Mesenchymal stem cell (in vitro differentiated cells and primary cell): ENCODE measurements at regions not wholly inside any gene's neighbourhood (a gene's known extent, or its start where the extent isn't known, plus 50 kb on each side); places are given as distances from the start of the nearest gene placed in this dataset.
"Not testable (repeated sequence)": the region's sequence is repeated elsewhere in the genome, so short reads cannot be mapped to it uniquely, and the experiment has no call there.

Experiments used
- DNase-seq: peaks from one replicate; pipeline ENCODE4 v3.0.0-alpha.2; 2013
- H2AFZ ChIP-seq: one replicate; pipeline ENCODE4 v1.6.1; 2013; ENCODE audit warnings: low read depth, mild to moderate bottlenecking, control low read depth, inconsistent platforms, low read length, moderate library complexity
- H2AK5ac ChIP-seq: 2 replicates; pipeline ENCODE4 v1.6.1; 2013; ENCODE audit warnings: low read length, moderate library complexity, mild to moderate bottlenecking, inconsistent platforms; ENCODE audit not compliant: severe bottlenecking
- H2BK120ac ChIP-seq: one replicate; pipeline ENCODE4 v1.6.1; 2013; ENCODE audit warnings: low read depth, mild to moderate bottlenecking, inconsistent platforms, low read length, moderate library complexity
- H2BK12ac ChIP-seq, 2 experiments: one replicate each; pipeline ENCODE4 v1.6.1; 2013; ENCODE audit warnings: inconsistent platforms in 2 of 2, low read length in 2 of 2, mild to moderate bottlenecking in 2 of 2, moderate library complexity in 2 of 2, control low read depth in 1 of 2
- H2BK15ac ChIP-seq: one replicate; pipeline ENCODE4 v1.6.1; 2013; ENCODE audit warnings: mild to moderate bottlenecking, low read depth, inconsistent platforms; ENCODE audit not compliant: poor library complexity, severe bottlenecking
- H2BK5ac ChIP-seq: 2 replicates; pipeline ENCODE4 v1.6.1; 2013; ENCODE audit warnings: low read depth, mild to moderate bottlenecking, low read length, control low read depth, inconsistent platforms; ENCODE audit not compliant: poor library complexity, severe bottlenecking
- H3K14ac ChIP-seq, 2 experiments: one replicate each; pipeline ENCODE4 v1.6.1; 2013; ENCODE audit warnings: inconsistent platforms in 2 of 2, low read length in 2 of 2, control low read depth in 1 of 2, mild to moderate bottlenecking in 1 of 2, moderate library complexity in 1 of 2
- H3K18ac ChIP-seq, 2 experiments: one replicate each; pipeline ENCODE4 v1.6.1; 2013; ENCODE audit warnings: inconsistent platforms in 2 of 2, low read length in 2 of 2, control low read depth in 1 of 2, low read depth in 1 of 2, mild to moderate bottlenecking in 1 of 2
- H3K23ac ChIP-seq, 2 experiments: one replicate each; pipeline ENCODE4 v1.6.1; 2013; ENCODE audit warnings: inconsistent platforms in 2 of 2, low read length in 2 of 2, mild to moderate bottlenecking in 2 of 2, moderate library complexity in 2 of 2, control low read depth in 1 of 2
- H3K27ac ChIP-seq: 2 replicates; pipeline ENCODE4 v1.5.1; 2013; ENCODE audit warnings: mild to moderate bottlenecking, moderate library complexity, low read length, control low read depth, inconsistent platforms; ENCODE audit not compliant: poor library complexity, severe bottlenecking
- H3K27me3 ChIP-seq, 2 experiments: 2 replicates each; pipeline versions ENCODE4 v1.6.1 to v1.7.0; 2013; ENCODE audit warnings: low read length in 2 of 2, mild to moderate bottlenecking in 2 of 2, moderate library complexity in 2 of 2, control low read depth in 1 of 2, inconsistent platforms in 1 of 2; ENCODE audit not compliant: control insufficient read depth in 1 of 2, insufficient read depth in 1 of 2
- H3K36me3 ChIP-seq, 2 experiments: 2 replicates each; pipeline versions ENCODE4 v1.6.1 to v1.7.0; 2013; ENCODE audit warnings: low read length in 2 of 2, control low read depth in 1 of 2, inconsistent platforms in 1 of 2, low read depth in 1 of 2, mild to moderate bottlenecking in 1 of 2; ENCODE audit not compliant: insufficient read depth in 2 of 2, control insufficient read depth in 1 of 2
- H3K4ac ChIP-seq, 2 experiments: one replicate each; pipeline ENCODE4 v1.6.1; 2013; ENCODE audit warnings: inconsistent platforms in 2 of 2, low read length in 2 of 2, mild to moderate bottlenecking in 2 of 2, moderate library complexity in 2 of 2, control low read depth in 1 of 2, low read depth in 1 of 2
- H3K4me1 ChIP-seq: 2 replicates; pipeline ENCODE4 v1.6.1; 2013; ENCODE audit warnings: low read depth, low read length, control low read depth; ENCODE audit not compliant: control insufficient read depth, insufficient read depth
- H3K4me2 ChIP-seq: 2 replicates; pipeline ENCODE4 v1.6.1; 2013; ENCODE audit warnings: low read length, mild to moderate bottlenecking, inconsistent platforms; ENCODE audit not compliant: poor library complexity, severe bottlenecking
- H3K4me3 ChIP-seq, 2 experiments: 2 replicates each; pipeline versions ENCODE4 v1.5.1 to v1.7.0; 2013; ENCODE audit warnings: low read length in 2 of 2, mild to moderate bottlenecking in 2 of 2, control low read depth in 1 of 2, low read depth in 1 of 2; ENCODE audit not compliant: insufficient read depth in 1 of 2
- H3K79me1 ChIP-seq: replicated peaks from 2 replicates; pipeline ENCODE4 v1.6.1; 2013; ENCODE audit warnings: mild to moderate bottlenecking, control low read depth, low read length, inconsistent platforms; ENCODE audit not compliant: poor library complexity, severe bottlenecking
- H3K9ac ChIP-seq: 2 replicates; pipeline ENCODE4 v1.7.0; 2013; ENCODE audit warnings: mild to moderate bottlenecking, low read length, moderate library complexity
- H3K9me3 ChIP-seq: 2 replicates; pipeline ENCODE4 v1.7.0; 2013; ENCODE audit warnings: mild to moderate bottlenecking, low read length; ENCODE audit not compliant: control insufficient read depth
- H4K8ac ChIP-seq: one replicate; pipeline ENCODE4 v1.6.1; 2013; ENCODE audit warnings: inconsistent platforms, mild to moderate bottlenecking, low read length, moderate library complexity
- H4K91ac ChIP-seq: one replicate; pipeline ENCODE4 v1.6.1; 2013; ENCODE audit warnings: mild to moderate bottlenecking, low read length, inconsistent platforms
- WGBS: methylation state at CpG from one replicate; pipeline ENCODE4 v1.1.7; 2013; ENCODE audit warnings: mixed read lengths; 5-methylcytosine and 5-hydroxymethylcytosine counted together

- H3K9ac ChIP-seq, H3K23ac ChIP-seq: not testable (repeated sequence)
These were observed 74.4 kb upstream of the C3orf49 start for GRCh38 chr3:63744693-63745092.

GRCh38 chr3:63745757-63746156 is 73.3 kb upstream of the C3orf49 start:
- H3K79me1 ChIP-seq = no peaks in the 10 kb centered on the region
- H2BK120ac ChIP-seq = no peak overlapping the region
- H2AK5ac ChIP-seq = no peak overlapping the region
- no peaks in the 10 kb centered on the region for H3K4me1 ChIP-seq
- no peak overlapping the region for H2BK12ac ChIP-seq
- no peak overlapping the region for H3K18ac ChIP-seq
- H3K4me2 ChIP-seq = no peak overlapping the region
- H3K4me3 ChIP-seq = no peak overlapping the region
- no peaks in the 10 kb centered on the region for H3K27me3 ChIP-seq
- H3K23ac ChIP-seq = no peak overlapping the region
- H4K91ac ChIP-seq = no peak overlapping the region
- 79% methylated on average over 2 of the region's 2 CpGs for WGBS
- H3K9ac ChIP-seq = no peak overlapping the region
- DNase-seq = no peak
- no peak overlapping the region for H3K14ac ChIP-seq
- H3K9me3 ChIP-seq = peaks cover 5% of the 10 kb centered on the region
- no peak overlapping the region for H2BK5ac ChIP-seq
- H3K4ac ChIP-seq = no peak overlapping the region
- H3K36me3 ChIP-seq = no peaks in the 10 kb centered on the region
- H4K8ac ChIP-seq = no peak overlapping the region
- no peak overlapping the region for H2AFZ ChIP-seq
- no peak overlapping the region for H2BK15ac ChIP-seq
- no peak overlapping the region for H3K27ac ChIP-seq

More at GRCh38 chr3:63744693-63745092, 74.4 kb upstream of the C3orf49 start:
- H4K8ac ChIP-seq, H3K36me3 ChIP-seq, H2AK5ac ChIP-seq, H2BK5ac ChIP-seq, H2BK15ac ChIP-seq, H3K18ac ChIP-seq, H3K27ac ChIP-seq, H3K14ac ChIP-seq, H2AFZ ChIP-seq, DNase-seq, H2BK120ac ChIP-seq, H2BK12ac ChIP-seq, H3K27me3 ChIP-seq, H3K4me2 ChIP-seq, H3K9me3 ChIP-seq, H3K4ac ChIP-seq, H3K4me1 ChIP-seq, H3K79me1 ChIP-seq, H4K91ac ChIP-seq, H3K4me3 ChIP-seq: not testable (repeated sequence)
- no CpG with 5 or more reads among the region's 1 CpG for WGBS

GRCh38 chr3:63746211-63746610 is 72.9 kb upstream of the C3orf49 start:
- no peak overlapping the region for H4K8ac ChIP-seq
- no peak overlapping the region for H3K4ac ChIP-seq
- H2AFZ ChIP-seq = no peak overlapping the region
- H3K27ac ChIP-seq = no peak overlapping the region
- no peak overlapping the region for H3K9ac ChIP-seq
- H3K4me3 ChIP-seq = no peak overlapping the region
- no peak overlapping the region for H3K4me2 ChIP-seq
- H4K91ac ChIP-seq = no peak overlapping the region
- H2BK15ac ChIP-seq = no peak overlapping the region
- no peak overlapping the region for H3K23ac ChIP-seq
- H3K4me1 ChIP-seq = no peaks in the 10 kb centered on the region
- DNase-seq = no peak
- no peak overlapping the region for H2BK120ac ChIP-seq
- H3K9me3 ChIP-seq = peaks cover 5% of the 10 kb centered on the region
- H3K27me3 ChIP-seq = no peaks in the 10 kb centered on the region
- no peaks in the 10 kb centered on the region for H3K79me1 ChIP-seq
- H3K14ac ChIP-seq = no peak overlapping the region
- H3K18ac ChIP-seq = no peak overlapping the region
- H2BK5ac ChIP-seq = no peak overlapping the region
- no peak overlapping the region for H2BK12ac ChIP-seq
- no peaks in the 10 kb centered on the region for H3K36me3 ChIP-seq
- H2AK5ac ChIP-seq = no peak overlapping the region

- Histone ChIP-seq H2BK15ac (no peak overlapping the region), H3K4me1 (no peaks in the 10 kb centered on the region), H2BK5ac (no peak overlapping the region), H3K9me3 (peaks cover 5% of the 10 kb centered on the region), H3K4me3 (no peak overlapping the region), H3K27ac (no peak overlapping the region), H4K91ac (no peak overlapping the region), H3K27me3 (no peaks in the 10 kb centered on the region), H2AK5ac (no peak overlapping the region), H3K18ac (no peak overlapping the region), H3K4ac (no peak overlapping the region), H3K9ac (no peak overlapping the region), H2AFZ (no peak overlapping the region), H2BK120ac (no peak overlapping the region), H4K8ac (no peak overlapping the region), H3K14ac (no peak overlapping the region), H2BK12ac (no peak overlapping the region), H3K79me1 (no peaks in the 10 kb centered on the region), H3K36me3 (no peaks in the 10 kb centered on the region), H3K4me2 (no peak overlapping the region), H3K23ac (no peak overlapping the region)
- no peak for DNase-seq
These were observed 67.6 kb upstream of the C3orf49 start for GRCh38 chr3:63751459-63751858.
